Sciatic nerve (tissue), 2 donors: ENCODE measurements at regions not wholly inside any gene's neighbourhood (a gene's known extent, or its start where the extent isn't known, plus 50 kb on each side); places are given as distances from the start of the nearest gene placed in this dataset.
"Not testable (repeated sequence)": the region's sequence is repeated elsewhere in the genome, so short reads cannot be mapped to it uniquely, and the experiment has no call there.

Experiments used
- ATAC-seq: fragments of 200-7000 bp; cut with Tn5 transposase; one replicate; pipeline ENCODE4 v1.9.1; 2020; ENCODE audit warnings: mild to moderate bottlenecking, moderate library complexity
- DNase-seq: peaks from one replicate; pipeline ENCODE4 v3.0.0-alpha.2; 2020; ENCODE audit warnings: low spot score
- intact Hi-C: fragments of 100-400 bp; cut with DNase I; formaldehyde crosslinking; loops from one replicate; pipeline ENCODE4 v1.14.2; 2022
- donor health status: DM: no; HTN: no; CAD: no.
- donor health status: DM: no; HTN: no; CAD: no.

- intact Hi-C loops, result no loop called here
- ATAC-seq (peak; percentile 74), DNase-seq (no peak)
These were observed 1632.0 kb downstream of the PCDH9 start for GRCh38 chr13:65597839-65598818.

GRCh38 chr13:65595916-65596315 is 1634.2 kb downstream of the PCDH9 start:
- no peak for DNase-seq
- ATAC-seq, result no peak
- intact Hi-C loops, result no loop called here

GRCh38 chr13:65594298-65594781 is 1635.8 kb downstream of the PCDH9 start:
- ATAC-seq (no peak), DNase-seq (no peak)
- intact Hi-C loops, result no loop called here

GRCh38 chr13:65593298-65593874 is 1636.8 kb downstream of the PCDH9 start:
- no peak for DNase-seq
- no peak for ATAC-seq
- intact Hi-C loops, result no loop called here

- ATAC-seq (no peak), DNase-seq (no peak)
- intact Hi-C loops, result no loop called here
These were observed 1637.4 kb downstream of the PCDH9 start for GRCh38 chr13:65592731-65593130.

GRCh38 chr13:65585346-65585745 is 1644.8 kb downstream of the PCDH9 start:
- DNase-seq, result no peak
- intact Hi-C loops, result no loop called here
- ATAC-seq, result no peak

- intact Hi-C loops, result no loop called here
- no peak for DNase-seq
- no peak for ATAC-seq
These were observed 1646.0 kb downstream of the PCDH9 start for GRCh38 chr13:65584126-65584525.

GRCh38 chr13:65582160-65582559 is 1648.0 kb downstream of the PCDH9 start:
- DNase-seq (no peak), ATAC-seq (no peak)
- intact Hi-C loops, result no loop called here

- ATAC-seq, DNase-seq, intact Hi-C loops: not testable (repeated sequence)
These were observed 1665.6 kb downstream of the PCDH9 start for GRCh38 chr13:65564561-65564960.

- no peak for ATAC-seq
- intact Hi-C loops, result no loop called here
- no peak for DNase-seq
These were observed 1667.8 kb downstream of the PCDH9 start for GRCh38 chr13:65562305-65562704.

- intact Hi-C loops, result no loop called here
- DNase-seq (no peak), ATAC-seq (no peak)
These were observed 1669.2 kb downstream of the PCDH9 start for GRCh38 chr13:65560936-65561335.

- intact Hi-C loops, result no loop called here
- ATAC-seq, result no peak
These were observed 1674.2 kb downstream of the PCDH9 start for GRCh38 chr13:65555962-65556361.

GRCh38 chr13:65553096-65553727 is 1676.9 kb downstream of the PCDH9 start:
- ATAC-seq, result no peak

More at GRCh38 chr13:65555962-65556361, 1674.2 kb downstream of the PCDH9 start:
- DNase-seq, result no peak

GRCh38 chr13:65551208-65551607 is 1678.9 kb downstream of the PCDH9 start:
- DNase-seq, result no peak
- no peak for ATAC-seq
- intact Hi-C loops, result no loop called here

More at GRCh38 chr13:65553096-65553727, 1676.9 kb downstream of the PCDH9 start:
- DNase-seq, result no peak
- intact Hi-C loops, result no loop called here

GRCh38 chr13:65540175-65540574 is 1690.0 kb downstream of the PCDH9 start:
- intact Hi-C loops, result no loop called here

GRCh38 chr13:65535370-65535769 is 1694.8 kb downstream of the PCDH9 start:
- no peak for ATAC-seq
- no peak for DNase-seq
- intact Hi-C loops, result no loop called here

More at GRCh38 chr13:65540175-65540574, 1690.0 kb downstream of the PCDH9 start:
- DNase-seq (no peak), ATAC-seq (no peak)

- intact Hi-C loops, result no loop called here
- DNase-seq (no peak), ATAC-seq (no peak)
These were observed 1697.9 kb downstream of the PCDH9 start for GRCh38 chr13:65532231-65532630.

- no peak for ATAC-seq
- DNase-seq, result no peak
- intact Hi-C loops, result no loop called here
These were observed 1699.4 kb downstream of the PCDH9 start for GRCh38 chr13:65530688-65531087.

- ATAC-seq, result no peak
- intact Hi-C loops, result no loop called here
- DNase-seq, result no peak
These were observed 1700.6 kb downstream of the PCDH9 start for GRCh38 chr13:65529541-65529940.

GRCh38 chr13:65508745-65509144 is 1721.4 kb downstream of the PCDH9 start:
- ATAC-seq, result no peak
- intact Hi-C loops, result no loop called here
- no peak for DNase-seq
